K562 (cell line): ENCODE measurements at regions not wholly inside any gene's neighbourhood (a gene's known extent, or its start where the extent isn't known, plus 50 kb on each side); places are given as distances from the start of the nearest gene placed in this dataset.

Experiments
- ATAC-seq: fragments of 200-7000 bp; cut with Tn5 transposase; 3 replicates; pipeline ENCODE4 v1.9.1; 2020; ENCODE audit warnings: moderate library complexity
- BruUV-seq: library from RNA; stranded (reverse); fragments of 400-500 nt; replicated peaks from 2 replicates; lab custom pipeline; 2021; lab: Mats Ljungman, UMichigan
- CTCF ChIA-PET: fragments of 300-600 bp; formaldehyde crosslinking; extraction: SDS; loops from one replicate; lab custom pipeline; 2021; ENCODE audit warnings: low intra/inter-chr PET ratio; lab: Yijun Ruan, JAX
- POLR2A ChIA-PET: fragments of 300-600, 350-650 bp; sonication (Branson Sonifier 250); formaldehyde crosslinking; extraction: SDS; loops from one replicate; lab custom pipeline; 2021; ENCODE audit warnings: antibody characterized with exemption, inconsistent platforms; lab: Yijun Ruan, JAX
- DNase-seq, 4 experiments: peaks; one replicate each; pipeline versions ENCODE4 v3.0.0 to v3.0.0-alpha.2; 2011 to 2018; ENCODE audit warnings: low spot score in 3 of 4, mixed read lengths in 3 of 4; ENCODE audit errors: extremely low read depth in 1 of 4
- FAIRE-seq: peaks from 2 replicates; lab custom pipeline; 2011; peaks lifted over from hg19 to GRCh38; lab: Jason Lieb, UNC
- H2AFZ ChIP-seq: 2 replicates; pipeline ENCODE4 v1.6.0; 2011; ENCODE audit warnings: low read depth, low read length, control low read depth, inconsistent platforms
- H3K27ac ChIP-seq: fragments of 200-600 bp; 3 replicates; pipeline ENCODE4 v1.8.0; 2011; ENCODE audit warnings: low read depth, mild to moderate bottlenecking, control low read depth, inconsistent platforms, low read length, moderate library complexity, mixed read lengths; ENCODE audit errors: extremely low read depth
- H3K27me3 ChIP-seq, 2 experiments: fragments of 300-600 bp in 1 of 2; 2 replicates in 1 of 2; 3 replicates in 1 of 2; pipeline versions ENCODE4 v1.6.0 to v1.8.0; 2011; ENCODE audit warnings: inconsistent platforms in 2 of 2, low read length in 2 of 2, mild to moderate bottlenecking in 1 of 2, mixed read lengths in 1 of 2, moderate library complexity in 1 of 2; ENCODE audit not compliant: control insufficient read depth in 2 of 2, insufficient read depth in 2 of 2
- H3K36me3 ChIP-seq: fragments of 300-600 bp; 3 replicates; pipeline ENCODE4 v1.8.0; 2011; ENCODE audit warnings: mild to moderate bottlenecking, low read length, inconsistent platforms; ENCODE audit not compliant: control insufficient read depth, insufficient read depth
- H3K4me1 ChIP-seq, 2 experiments: fragments of 200-600 bp in 1 of 2; replicated peaks in 1 of 2; 2 replicates in 1 of 2; 3 replicates in 1 of 2; pipeline versions ENCODE4 v1.5.1 to v1.8.0; 2011; ENCODE audit warnings: inconsistent platforms in 2 of 2, low read length in 2 of 2, mild to moderate bottlenecking in 1 of 2, mixed read lengths in 1 of 2, moderate library complexity in 1 of 2; ENCODE audit not compliant: control insufficient read depth in 2 of 2, insufficient read depth in 2 of 2
- H3K4me2 ChIP-seq: 2 replicates; pipeline ENCODE4 v1.6.1; 2011; ENCODE audit warnings: low read length, control low read depth, inconsistent platforms, mixed read lengths; ENCODE audit not compliant: insufficient read depth
- H3K4me3 ChIP-seq: fragments of 200-600 bp; sonication (generic), shearing (Covaris generic); 2 replicates; pipeline ENCODE4 v1.5.1; 2016; ENCODE audit warnings: control low read depth, inconsistent platforms
- H3K79me2 ChIP-seq: fragments of 200-600 bp; 3 replicates; pipeline ENCODE4 v1.8.0; 2011; ENCODE audit warnings: low read length, inconsistent platforms; ENCODE audit not compliant: control insufficient read depth, insufficient read depth
- H3K9ac ChIP-seq, 2 experiments: 2 replicates each; pipeline versions ENCODE4 v1.6.0 to v1.6.1; 2011; ENCODE audit warnings: low read depth in 2 of 2, low read length in 2 of 2, control low read depth in 1 of 2, inconsistent platforms in 1 of 2, mild to moderate bottlenecking in 1 of 2, mixed read lengths in 1 of 2; ENCODE audit not compliant: insufficient read depth in 1 of 2
- H3K9me1 ChIP-seq: one replicate; pipeline ENCODE4 v1.6.0; 2011; ENCODE audit warnings: inconsistent platforms, mild to moderate bottlenecking, low read length, moderate library complexity; ENCODE audit not compliant: control insufficient read depth, insufficient read depth
- H3K9me3 ChIP-seq: replicated peaks from 2 replicates; pipeline ENCODE4 v1.5.1; 2011; ENCODE audit warnings: low read depth, low read length, inconsistent platforms; ENCODE audit not compliant: control insufficient read depth, insufficient read depth
- H4K20me1 ChIP-seq: replicated peaks from 2 replicates; pipeline ENCODE4 v1.6.1; 2011; ENCODE audit warnings: low read length, inconsistent platforms, mixed read lengths; ENCODE audit not compliant: control insufficient read depth, insufficient read depth
- CHD2 ChIP-seq: IDR thresholded peaks from 2 replicates; pipeline ENCODE4 v1.6.1; 2011; ENCODE audit warnings: low read depth, low read length
- FOXK1 ChIP-seq: sonication (generic); formaldehyde crosslinking; IDR thresholded peaks from 2 replicates; pipeline ENCODE4 v1.8.0; 2022; ENCODE audit warnings: missing genetic modification reagents, mild to moderate bottlenecking, borderline replicate concordance
- HEY1 ChIP-seq: fragments of 250-450 bp; sonication (Bioruptor Pico); IDR thresholded peaks from 2 replicates; pipeline ENCODE4 v1.5.0; 2020; ENCODE audit warnings: mild to moderate bottlenecking, moderate library complexity, borderline replicate concordance
- SMAD3 ChIP-seq: fragments of 450-650 bp; formaldehyde crosslinking; conservative IDR thresholded peaks from 2 replicates; pipeline ENCODE4 v1.4.0; 2020; ENCODE audit warnings: mild to moderate bottlenecking
- SP2 ChIP-seq: IDR thresholded peaks from 2 replicates; pipeline ENCODE4 v1.6.1; 2011; ENCODE audit warnings: mild to moderate bottlenecking, low read depth, low read length, moderate library complexity; ENCODE audit not compliant: poor library complexity, severe bottlenecking; ENCODE audit errors: extremely low read depth
- SREBF2 ChIP-seq: sonication (generic); formaldehyde crosslinking; IDR thresholded peaks from 2 replicates; pipeline ENCODE4 v1.4.0; 2020; ENCODE audit warnings: mild to moderate bottlenecking, missing genetic modification reagents
- TBL1XR1 ChIP-seq, 2 experiments: IDR thresholded peaks; 2 replicates each; pipeline ENCODE4 v1.6.1; 2012; ENCODE audit warnings: improper control_type of control experiment in 2 of 2, low read length in 2 of 2, mild to moderate bottlenecking in 1 of 2
- TBP ChIP-seq: optimal IDR thresholded peaks from 2 replicates; pipeline ENCODE3; 2011; ENCODE audit warnings: low read depth, low read length, improper control_type of control experiment
- USF2 ChIP-seq: sonication (generic); formaldehyde crosslinking; IDR thresholded peaks from 2 replicates; pipeline ENCODE4 v1.5.0; 2020; ENCODE audit warnings: missing genetic modification reagents
- ZNF318 ChIP-seq, 2 experiments: fragments of 450-650 bp; IDR thresholded peaks; 2 replicates each; pipeline ENCODE4 v1.6.1; 2016; ENCODE audit warnings: mild to moderate bottlenecking in 2 of 2, borderline replicate concordance in 1 of 2, low read depth in 1 of 2, moderate library complexity in 1 of 2
- in situ Hi-C: fragments of 300-500 bp; cut with MboI; formaldehyde crosslinking; loops from 4 replicates; pipeline ENCODE4 v1.15.0; 2018; ENCODE audit warnings: inconsistent platforms, mixed read lengths
- intact Hi-C: fragments of 100-400 bp; cut with micrococcal nuclease; formaldehyde crosslinking; loops from 2 replicates; pipeline ENCODE4 v1.14.2; 2022
- TF ChIP-seq, protein P1 (sequence below): sonication (generic); formaldehyde crosslinking; IDR thresholded peaks from 2 replicates; pipeline ENCODE4 v1.8.0; 2023; ENCODE audit warnings: mild to moderate bottlenecking, missing genetic modification reagents

GRCh38 chr2:167492486-167492885 is 604.2 kb downstream of the XIRP2 start:
- no peak overlapping the region for H2AFZ ChIP-seq
- H3K9ac ChIP-seq, result no peak overlapping the region
- no peaks in the 10 kb centered on the region for H3K27me3 ChIP-seq
- ChIA-PET POLR2A (no interaction called here), CTCF (no interaction called here)
- H3K79me2 ChIP-seq, result no peaks in the 10 kb centered on the region
- H3K36me3 ChIP-seq, result no peaks in the 10 kb centered on the region
- H3K4me3 ChIP-seq, result no peak overlapping the region
- BruUV-seq, result no TSS peak
- intact Hi-C loops (no loop called here), in situ Hi-C loops (no loop called here)
- no peaks in the 10 kb centered on the region for H3K4me1 ChIP-seq
- no peaks in the 10 kb centered on the region for H4K20me1 ChIP-seq
- no peak overlapping the region for H3K27ac ChIP-seq
- TF ChIP-seq SMAD3 (CRISPR knock-in tag) (no peak), SP2 (no peak), TBL1XR1 (IDR thresholded peaks at IDR 0.05; ENCODE audit: low read length in 2 of 2) (no peak), CHD2 (no peak), FOXK1 (CRISPR knock-in tag) (no peak), ZNF318 (IDR thresholded peaks at IDR 0.05; ENCODE audit: borderline replicate concordance in 1 of 2, low read depth in 1 of 2) (no peak), USF2 (CRISPR knock-in tag) (no peak), SREBF2 (CRISPR knock-in tag) (no peak), TBP (no peak), HEY1 (no peak)
- TF ChIP-seq, protein P1, sequence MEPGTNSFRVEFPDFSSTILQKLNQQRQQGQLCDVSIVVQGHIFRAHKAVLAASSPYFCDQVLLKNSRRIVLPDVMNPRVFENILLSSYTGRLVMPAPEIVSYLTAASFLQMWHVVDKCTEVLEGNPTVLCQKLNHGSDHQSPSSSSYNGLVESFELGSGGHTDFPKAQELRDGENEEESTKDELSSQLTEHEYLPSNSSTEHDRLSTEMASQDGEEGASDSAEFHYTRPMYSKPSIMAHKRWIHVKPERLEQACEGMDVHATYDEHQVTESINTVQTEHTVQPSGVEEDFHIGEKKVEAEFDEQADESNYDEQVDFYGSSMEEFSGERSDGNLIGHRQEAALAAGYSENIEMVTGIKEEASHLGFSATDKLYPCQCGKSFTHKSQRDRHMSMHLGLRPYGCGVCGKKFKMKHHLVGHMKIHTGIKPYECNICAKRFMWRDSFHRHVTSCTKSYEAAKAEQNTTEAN (CRISPR knock-in tag), result no peak
- FAIRE-seq (peak; percentile 52), DNase-seq (no peak), ATAC-seq (no peak)
- no peak overlapping the region for H3K4me2 ChIP-seq
- H3K9me1 ChIP-seq, result no peaks in the 10 kb centered on the region
- no peaks in the 10 kb centered on the region for H3K9me3 ChIP-seq
